Left ventricle myocardium superior (tissue), 1 donor: ENCODE measurements at regions not wholly inside any gene's neighbourhood (a gene's known extent, or its start where the extent isn't known, plus 50 kb on each side); places are given as distances from the start of the nearest gene placed in this dataset.
"Not testable (repeated sequence)": the region's sequence is repeated elsewhere in the genome, so short reads cannot be mapped to it uniquely, and the experiment has no call there.

ENCODE experiments used
- ATAC-seq: fragments of 200-7000 bp; cut with Tn5 transposase; one replicate; pipeline ENCODE4 v1.9.1; 2020; ENCODE audit warnings: mild to moderate bottlenecking, moderate library complexity
- DNase-seq: peaks from one replicate; pipeline ENCODE4 v3.0.0-alpha.2; 2020
- intact Hi-C: fragments of 100-400 bp; cut with micrococcal nuclease; formaldehyde crosslinking; loops from one replicate; pipeline ENCODE4 v1.11.0; 2022
- donor health status: DM: no; HTN: yes; CAD: no; lungs with severe emphysema.

DNA sequence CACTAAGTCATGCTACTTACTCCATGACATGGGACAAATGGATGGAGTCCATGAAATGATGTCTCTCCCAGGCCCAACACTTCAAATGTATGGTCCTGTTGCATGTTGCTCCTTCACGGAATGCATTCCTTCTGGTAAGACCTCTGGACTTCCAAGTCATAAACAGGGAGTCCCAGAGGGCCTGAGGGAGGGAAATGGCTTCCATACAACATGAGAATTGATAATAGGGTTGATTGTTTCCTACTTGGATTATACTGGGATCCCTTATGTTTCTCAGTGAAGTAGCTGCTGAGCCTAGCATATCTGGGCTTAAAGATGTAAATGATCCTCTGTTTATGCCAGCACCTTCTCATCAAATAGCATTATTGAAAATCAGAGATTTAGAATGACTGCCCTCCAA is 104.2 kb upstream of the MAGI3 start:
- ATAC-seq: no peak

DNA sequence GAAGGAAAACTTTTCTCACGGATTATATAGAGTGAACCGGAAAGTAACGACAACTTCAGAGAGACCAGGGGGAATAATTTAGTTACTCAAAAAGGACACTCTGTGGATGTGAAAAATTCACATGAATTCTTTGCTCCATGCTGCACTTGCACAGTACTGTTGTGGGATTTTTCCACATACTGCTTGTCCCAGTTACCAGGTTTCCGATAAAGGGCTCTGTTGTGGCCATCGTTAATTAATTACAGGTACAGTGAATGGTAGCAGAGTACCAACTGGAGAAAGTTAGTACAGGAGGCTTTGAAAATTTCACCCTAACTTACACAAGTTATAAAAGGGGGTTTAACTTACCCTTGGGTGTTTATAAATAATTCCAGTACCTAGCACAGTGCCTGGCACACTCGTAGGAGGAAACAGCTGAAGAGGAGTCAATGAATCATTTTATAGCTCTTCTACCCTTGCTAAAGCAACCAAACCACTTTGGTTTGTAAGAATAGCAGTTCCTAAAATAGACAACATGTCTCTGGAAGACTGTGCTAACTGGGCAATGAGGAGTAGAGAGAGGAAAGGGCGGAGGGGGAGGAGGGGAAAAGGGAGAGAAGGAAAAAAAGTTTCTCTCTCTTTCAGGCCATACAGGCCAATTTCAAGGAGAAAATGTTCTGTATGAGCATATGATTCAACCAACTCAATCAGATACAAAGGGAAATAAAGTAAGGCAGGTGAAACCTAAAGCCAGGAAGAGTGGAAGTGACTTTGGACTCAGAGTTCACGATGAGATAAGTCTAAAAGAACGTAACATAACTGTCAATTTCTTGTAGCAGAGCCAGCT is 98.3 kb upstream of the MAGI3 start:
- ATAC-seq: no peak
- intact Hi-C loops: no loop called here
- no peak for DNase-seq

More for the DNA sequence above, 104.2 kb upstream of the MAGI3 start:
- DNase-seq: no peak
- intact Hi-C loops: no loop called here

- DNase-seq (no peak), ATAC-seq (no peak)
- intact Hi-C loops: no loop called here
These were observed 97.6 kb upstream of the MAGI3 start for GRCh38 chr1:113292603-113293255.

GRCh38 chr1:113293256-113293626 is 97.1 kb upstream of the MAGI3 start:
- DNase-seq (no peak), ATAC-seq (no peak)
- intact Hi-C loops: no loop called here

DNA sequence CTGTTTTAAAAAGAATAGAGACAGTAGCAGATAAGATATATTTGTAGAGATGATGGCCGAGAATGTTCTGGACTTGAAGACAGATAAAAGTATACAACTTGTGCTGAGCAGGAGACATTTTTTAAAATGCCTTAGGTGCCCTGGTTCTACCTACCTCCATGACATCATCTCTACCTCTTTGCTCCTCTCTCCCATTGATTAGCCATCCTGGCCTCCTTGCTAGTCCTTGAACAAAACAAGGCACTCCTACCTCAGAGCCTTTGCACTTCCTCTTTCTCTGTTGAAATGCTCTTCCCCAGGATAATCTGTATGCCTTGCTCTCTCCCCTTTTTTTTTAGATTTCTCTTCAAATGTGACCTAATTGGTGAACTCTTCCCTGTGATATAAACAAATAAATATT is 92.6 kb upstream of the MAGI3 start:
- intact Hi-C loops: no loop called here
- DNase-seq (no peak), ATAC-seq (no peak)

- intact Hi-C loops: no loop called here
- no peak for ATAC-seq
- no peak for DNase-seq
These were observed 91.4 kb upstream of the MAGI3 start for GRCh38 chr1:113298941-113299340.

DNA sequence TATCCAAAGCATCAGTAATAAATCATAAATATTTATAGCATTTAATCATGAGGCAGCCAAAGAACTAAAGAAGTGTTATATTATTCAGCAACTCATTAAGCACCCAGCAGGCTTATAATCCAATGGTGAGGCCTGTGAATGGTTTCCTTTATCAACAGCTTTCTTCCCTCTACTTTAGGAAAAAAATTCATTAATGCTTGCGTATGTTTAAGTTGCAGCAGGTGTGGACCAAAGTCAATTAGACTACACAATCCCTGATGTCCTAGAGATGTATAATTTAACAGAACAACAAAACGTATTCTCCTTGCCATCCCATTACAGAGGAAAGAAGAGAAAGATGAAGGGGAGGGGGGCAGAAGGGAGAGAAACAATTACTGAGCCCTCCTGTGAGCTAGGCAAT is 87.7 kb upstream of the MAGI3 start:
- DNase-seq (no peak), ATAC-seq (no peak)
- intact Hi-C loops: no loop called here

DNA sequence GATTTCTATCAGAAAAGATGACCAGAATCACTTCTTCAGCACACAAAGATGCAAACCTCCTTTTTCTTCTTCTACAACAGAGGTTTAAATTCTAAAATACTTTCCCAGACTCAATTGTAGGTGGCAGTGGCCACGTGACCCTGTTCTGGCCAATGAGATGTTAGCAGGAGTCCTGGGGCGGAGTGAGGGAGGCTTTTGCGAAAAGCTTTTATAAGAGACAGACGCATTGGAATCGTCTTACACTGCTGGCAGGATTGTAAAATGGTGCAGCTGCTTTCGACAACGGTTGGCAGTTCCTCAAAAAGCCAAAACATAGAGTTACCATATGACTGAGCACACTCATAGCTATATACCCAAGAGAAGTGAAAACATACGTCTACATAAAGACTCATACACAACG is 87.0 kb upstream of the MAGI3 start:
- no peak for ATAC-seq
- intact Hi-C loops: no loop called here

DNA sequence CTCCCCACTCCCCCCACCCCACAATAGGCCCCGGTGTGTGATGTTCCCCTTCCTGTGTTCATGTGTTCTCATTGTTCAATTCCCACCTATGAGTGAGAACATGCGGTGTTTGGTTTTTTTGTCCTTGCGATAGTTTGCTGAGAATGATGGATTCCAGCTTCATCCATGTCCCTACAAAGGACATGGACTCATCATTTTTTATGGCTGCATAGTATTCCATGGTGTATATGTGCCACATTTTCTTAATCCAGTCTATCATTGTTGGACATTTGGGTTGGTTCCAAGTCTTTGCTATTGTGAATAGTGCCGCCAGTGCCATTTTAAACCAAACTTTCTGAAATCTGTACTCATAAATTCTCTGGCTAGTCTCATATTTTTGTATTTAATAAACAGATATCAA is 85.3 kb upstream of the MAGI3 start:
- DNase-seq, intact Hi-C loops: not testable (repeated sequence)

More for the DNA sequence above, 87.0 kb upstream of the MAGI3 start:
- no peak for DNase-seq

GRCh38 chr1:113307771-113308445 is 82.4 kb upstream of the MAGI3 start:
- ATAC-seq (no peak), DNase-seq (no peak)
- intact Hi-C loops: no loop called here

More for the DNA sequence above, 85.3 kb upstream of the MAGI3 start:
- not testable (repeated sequence) for ATAC-seq

- intact Hi-C loops, ATAC-seq, DNase-seq: not testable (repeated sequence)
These were observed 77.7 kb upstream of the MAGI3 start for GRCh38 chr1:113312651-113313050.

DNA sequence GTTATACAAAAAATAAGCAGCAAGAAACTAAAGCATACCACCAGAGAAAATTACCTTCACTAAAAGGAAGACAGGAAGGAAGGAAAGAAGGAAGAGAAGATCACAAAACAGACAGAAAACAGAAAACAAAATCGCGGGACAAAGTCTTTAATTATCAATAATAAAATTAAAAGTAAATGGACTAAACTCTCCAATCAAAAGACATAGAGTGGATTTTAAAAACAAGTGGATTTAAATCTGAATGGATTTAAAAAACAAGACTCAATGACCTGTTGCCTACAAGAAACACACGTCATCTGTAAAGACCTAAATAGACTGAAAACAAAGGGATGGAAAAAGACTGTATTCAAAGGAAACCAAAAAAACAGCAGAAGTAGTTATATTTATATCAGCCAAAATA is 75.7 kb upstream of the MAGI3 start:
- ATAC-seq: no peak
- intact Hi-C loops: no loop called here
- DNase-seq: no peak

- DNase-seq (no peak), ATAC-seq (no peak)
- intact Hi-C loops: no loop called here
These were observed 70.0 kb upstream of the MAGI3 start for GRCh38 chr1:113320272-113320671.

DNA sequence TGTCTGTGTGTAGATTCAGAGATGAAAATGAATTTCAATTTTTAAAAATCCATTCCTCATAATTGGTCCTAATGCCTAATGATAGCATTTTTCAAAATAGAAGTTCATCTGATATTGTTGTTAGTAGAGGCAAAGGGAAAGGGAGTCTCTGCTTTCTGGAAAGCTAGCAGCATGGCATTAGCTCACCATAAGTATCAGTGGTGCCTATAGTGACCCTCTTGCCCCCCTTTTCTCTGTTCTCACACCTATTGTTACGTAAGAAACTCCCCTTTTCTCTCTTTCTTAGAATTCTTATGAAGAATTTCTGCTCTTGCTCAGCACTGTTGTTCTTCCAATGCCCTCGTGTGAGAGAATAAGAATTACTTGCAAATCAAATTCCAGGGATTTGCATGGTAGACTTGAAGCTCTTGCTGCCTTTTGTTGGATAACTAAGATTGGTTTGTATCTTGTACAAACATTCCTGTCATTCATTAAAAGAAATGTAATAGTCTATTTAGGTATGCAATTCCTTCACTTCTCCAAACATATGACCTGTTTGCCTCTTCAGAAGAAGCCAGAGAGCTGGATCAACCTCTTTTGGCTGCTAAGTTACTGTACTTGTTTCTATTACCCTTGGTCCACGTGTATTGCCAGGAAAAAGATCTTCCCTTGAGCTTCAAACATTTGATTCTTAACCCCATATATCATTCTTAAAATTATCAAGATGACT is 69.2 kb upstream of the MAGI3 start:
- ATAC-seq: no peak
- intact Hi-C loops: no loop called here
- DNase-seq: no peak

DNA sequence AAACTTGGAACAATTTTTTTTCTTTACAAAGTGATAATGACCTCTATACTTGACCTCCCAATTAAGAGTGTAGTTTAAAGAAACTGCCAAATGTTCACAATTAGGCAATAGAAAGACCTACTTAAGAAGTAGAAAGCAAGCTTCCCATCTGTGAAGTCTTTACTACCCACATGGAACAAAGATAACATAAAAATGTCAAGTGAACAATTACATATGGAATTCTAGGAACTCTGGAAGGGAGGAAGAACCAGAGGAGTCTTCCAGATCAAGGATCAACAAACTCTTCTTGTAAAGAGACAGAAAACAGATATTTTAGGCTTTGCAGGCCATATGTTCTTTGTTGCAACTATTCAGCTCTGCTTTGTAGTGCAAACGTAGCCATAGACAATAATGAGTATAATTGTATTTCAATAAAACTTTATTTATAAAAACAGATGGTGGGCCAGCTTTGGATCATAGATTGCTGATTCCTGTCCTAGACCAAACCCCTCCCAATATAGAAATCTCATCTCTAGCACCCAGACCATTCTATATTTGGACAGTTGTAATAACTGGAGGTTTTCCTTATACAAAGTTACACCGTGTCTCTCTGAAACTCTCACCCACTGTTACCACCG is 68.4 kb upstream of the MAGI3 start:
- intact Hi-C loops: no loop called here
- no peak for DNase-seq
- ATAC-seq: no peak

DNA sequence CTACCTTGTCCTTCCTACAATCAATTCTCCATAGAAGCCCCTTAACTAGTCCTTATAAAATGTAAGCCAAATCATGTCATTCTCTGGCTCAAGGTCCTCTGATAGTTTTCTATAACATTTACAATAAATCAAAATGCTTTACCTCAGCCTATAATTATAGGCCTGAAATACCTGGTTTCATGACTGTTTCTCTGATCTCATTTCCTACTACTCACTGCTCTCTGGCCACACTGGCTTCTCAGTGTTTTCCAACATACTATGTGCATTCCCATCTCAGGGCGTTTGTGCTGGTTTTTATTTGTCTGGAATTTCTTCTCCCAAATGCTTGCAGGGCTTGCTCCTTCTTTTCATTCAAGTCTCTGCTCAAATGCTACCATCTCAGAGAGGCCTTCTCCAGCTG is 67.9 kb upstream of the MAGI3 start:
- DNase-seq (no peak), ATAC-seq (no peak)
- intact Hi-C loops: no loop called here

GRCh38 chr1:113325022-113325421 is 65.3 kb upstream of the MAGI3 start:
- intact Hi-C loops: no loop called here
- DNase-seq (no peak), ATAC-seq (no peak)

GRCh38 chr1:113326976-113327375 is 63.3 kb upstream of the MAGI3 start:
- intact Hi-C loops: no loop called here
- DNase-seq (no peak), ATAC-seq (no peak)

DNA sequence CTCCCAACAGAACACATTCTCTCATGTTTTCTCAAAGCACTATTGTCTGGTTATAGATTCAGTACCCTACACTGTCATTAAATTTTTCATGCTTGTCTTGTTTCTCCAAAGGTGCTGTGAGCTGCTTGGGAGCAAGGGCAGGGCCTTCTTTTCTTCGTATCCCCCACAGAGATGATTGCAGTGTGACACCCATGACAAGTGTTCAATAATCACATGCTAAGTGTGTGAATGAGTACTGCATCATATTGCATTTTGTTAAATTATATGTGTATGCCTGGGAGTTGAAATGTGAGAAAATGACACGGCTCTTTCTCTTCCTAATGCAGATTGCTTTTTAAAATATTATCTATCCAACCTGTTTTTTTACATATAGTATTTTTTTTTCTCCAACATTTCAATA is 57.3 kb upstream of the MAGI3 start:
- ATAC-seq (no peak), DNase-seq (no peak)
- intact Hi-C loops: no loop called here
